ENCODE measurements at regions not wholly inside any gene's neighbourhood (a gene's known extent, or its start where the extent isn't known, plus 50 kb on each side); places are given as distances from the start of the nearest gene placed in this dataset.

DNA sequence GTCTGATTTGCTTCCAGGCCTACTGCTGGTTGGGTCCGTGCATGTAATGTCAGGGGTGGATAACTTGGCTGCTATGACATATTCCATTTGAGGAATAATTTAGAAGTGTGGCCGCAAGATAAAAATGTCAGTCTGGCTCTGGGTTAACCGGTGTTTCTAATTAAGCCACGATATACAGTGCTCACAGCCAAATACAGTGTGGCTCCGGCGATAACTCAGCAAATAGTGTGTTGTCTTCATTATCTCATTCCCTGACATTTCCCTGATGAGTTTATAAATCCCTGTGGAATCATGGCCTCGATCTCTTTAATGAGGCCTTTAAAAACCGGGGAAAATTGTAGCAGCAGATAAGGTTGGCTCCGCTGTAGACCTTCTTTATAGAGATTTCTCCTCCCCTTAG lies 1125.0 kb downstream of the TYW1 start:
- ATAC-seq (no peak), DNase-seq (no peak)
- WGBS, 4 donors: 59 to 71% (median 68%) methylated on average over 9 of the region's 9 CpGs

DNA sequence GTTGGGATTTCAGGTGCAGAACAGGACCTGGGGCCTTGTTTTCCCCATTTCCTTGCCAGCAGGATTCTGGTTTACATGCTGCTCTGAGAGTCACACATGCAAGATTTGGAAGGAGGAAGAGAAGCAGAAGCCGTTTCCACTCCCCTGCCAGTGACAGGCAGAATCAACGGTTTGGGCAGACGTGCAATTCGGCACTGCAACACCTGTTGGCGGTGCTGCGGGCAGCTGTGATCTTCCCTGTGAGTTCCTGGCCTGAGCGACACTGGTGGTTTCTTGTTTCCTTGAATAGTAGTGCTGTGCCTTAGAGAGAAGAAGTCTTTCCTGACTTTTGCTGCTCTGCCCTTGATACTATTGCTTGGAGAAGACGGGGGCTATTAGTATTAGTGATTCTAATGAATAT lies 1126.2 kb downstream of the TYW1 start:
- H3K27me3 ChIP-seq: peaks cover 0 to 22% (median 0%) of the 10 kb centered on the region in 9 donors
- ATAC-seq (no peak), DNase-seq (no peak)
- no peaks in the 10 kb centered on the region for H3K4me1 ChIP-seq
- no peak for TF ChIP-seq POLR2A (IDR thresholded peaks at IDR 0.05)
- TF ChIP-seq CTCF (IDR thresholded peaks at IDR 0.05): no peak
- intact Hi-C loops (cut with DNase I): no loop called here
- H3K9me3 ChIP-seq: peaks cover 0 to 28% (median 10%) of the 10 kb centered on the region in 12 donors
- WGBS, 4 donors: 73 to 85% (median 83%) methylated on average over 5 to 8 of the region's 8 CpGs
- no peaks in the 10 kb centered on the region for H3K36me3 ChIP-seq
- H3K27ac ChIP-seq: no peak overlapping the region
- no peak overlapping the region for H3K4me3 ChIP-seq

More for the DNA sequence above, 1125.0 kb downstream of the TYW1 start:
- no peaks in the 10 kb centered on the region for H3K4me1 ChIP-seq
- H3K9me3 ChIP-seq: peaks cover 0 to 31% (median 10%) of the 10 kb centered on the region in 12 donors
- H3K4me3 ChIP-seq: no peak overlapping the region
- intact Hi-C loops (cut with DNase I): no loop called here
- TF ChIP-seq CTCF (IDR thresholded peaks at IDR 0.05): no peak
- TF ChIP-seq POLR2A (IDR thresholded peaks at IDR 0.05): no peak
- H3K27me3 ChIP-seq: peaks cover 0 to 18% (median 0%) of the 10 kb centered on the region in 9 donors
- H3K36me3 ChIP-seq: no peaks in the 10 kb centered on the region
- H3K27ac ChIP-seq: no peak overlapping the region

DNA sequence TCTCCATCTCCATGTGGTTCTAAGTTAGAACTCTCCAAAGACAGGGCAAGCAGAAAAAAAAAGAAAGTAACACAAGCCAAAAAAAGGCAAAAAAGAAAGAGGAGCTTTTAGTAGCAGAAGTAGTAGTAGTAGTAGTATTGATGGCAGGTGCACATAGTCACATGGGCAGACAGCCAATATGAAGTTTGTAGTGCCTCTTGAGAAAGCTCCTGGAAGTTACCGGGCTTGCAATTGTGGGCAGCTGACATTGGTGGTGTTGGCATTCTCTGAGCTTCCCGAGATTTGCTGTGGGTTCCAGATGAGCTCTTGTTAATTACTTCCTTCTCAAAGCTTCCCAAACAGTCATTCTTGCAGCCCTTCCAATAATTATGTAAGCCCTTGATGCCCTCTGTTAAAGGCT lies 1128.5 kb downstream of the TYW1 start:
- 56 to 66% (median 60%) methylated on average over 2 of the region's 2 CpGs for WGBS, 4 donors
- no peak for ATAC-seq

GRCh38 chr7:68133045-68133444 lies 1136.4 kb downstream of the TYW1 start:
- Histone ChIP-seq H3K9me3 (peaks cover 0 to 2% (median 0%) of the 10 kb centered on the region in 12 donors), H3K4me1 (no peaks in the 10 kb centered on the region), H3K27me3 (peaks cover 0 to 18% (median 0%) of the 10 kb centered on the region in 9 donors), H3K27ac (no peak overlapping the region), H3K36me3 (no peaks in the 10 kb centered on the region), H3K4me3 (no peak overlapping the region)
- DNase-seq (no peak), ATAC-seq (no peak)
- 79 to 90% (median 82%) methylated on average over 6 of the region's 6 CpGs for WGBS, 4 donors
- intact Hi-C loops (cut with DNase I): no loop called here
- TF ChIP-seq POLR2A (IDR thresholded peaks at IDR 0.05) (no peak), CTCF (IDR thresholded peaks at IDR 0.05) (no peak)

More for the DNA sequence above, 1128.5 kb downstream of the TYW1 start:
- DNase-seq: no peak
- Histone ChIP-seq H3K4me3 (no peak overlapping the region), H3K27ac (no peak overlapping the region), H3K9me3 (peaks cover 0 to 4% (median under 1%) of the 10 kb centered on the region in 12 donors), H3K36me3 (no peaks in the 10 kb centered on the region), H3K27me3 (peaks cover 0 to 23% (median 0%) of the 10 kb centered on the region in 9 donors), H3K4me1 (no peaks in the 10 kb centered on the region)
- intact Hi-C loops (cut with DNase I): no loop called here
- no peak for TF ChIP-seq POLR2A (IDR thresholded peaks at IDR 0.05)
- no peak for TF ChIP-seq CTCF (IDR thresholded peaks at IDR 0.05)
